ENCODE measurements at regions not wholly inside any gene's neighbourhood (a gene's known extent, or its start where the extent isn't known, plus 50 kb on each side); places are given as distances from the start of the nearest gene placed in this dataset.

DNA sequence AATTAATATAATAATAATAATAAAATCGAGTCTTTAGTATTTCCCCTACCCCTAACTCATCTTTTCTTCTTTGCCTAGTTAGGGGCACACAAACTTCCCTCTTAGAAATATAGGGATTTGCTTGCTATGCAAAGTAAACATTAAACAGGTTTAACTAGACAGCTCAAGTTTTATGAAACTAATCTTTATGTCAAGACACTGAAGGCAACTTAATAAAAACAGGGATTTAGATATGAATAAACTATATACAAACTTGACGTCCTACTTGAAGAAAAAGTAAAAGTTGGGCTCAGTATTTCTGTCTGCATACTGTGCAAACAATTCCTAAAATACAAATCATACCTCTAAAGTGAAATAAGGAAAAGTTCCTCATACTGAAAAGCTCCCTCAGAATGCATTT lies 52.1 kb upstream of the CAV2 start:
- no peak for DNase-seq (ENCODE audit: low spot score)

DNA sequence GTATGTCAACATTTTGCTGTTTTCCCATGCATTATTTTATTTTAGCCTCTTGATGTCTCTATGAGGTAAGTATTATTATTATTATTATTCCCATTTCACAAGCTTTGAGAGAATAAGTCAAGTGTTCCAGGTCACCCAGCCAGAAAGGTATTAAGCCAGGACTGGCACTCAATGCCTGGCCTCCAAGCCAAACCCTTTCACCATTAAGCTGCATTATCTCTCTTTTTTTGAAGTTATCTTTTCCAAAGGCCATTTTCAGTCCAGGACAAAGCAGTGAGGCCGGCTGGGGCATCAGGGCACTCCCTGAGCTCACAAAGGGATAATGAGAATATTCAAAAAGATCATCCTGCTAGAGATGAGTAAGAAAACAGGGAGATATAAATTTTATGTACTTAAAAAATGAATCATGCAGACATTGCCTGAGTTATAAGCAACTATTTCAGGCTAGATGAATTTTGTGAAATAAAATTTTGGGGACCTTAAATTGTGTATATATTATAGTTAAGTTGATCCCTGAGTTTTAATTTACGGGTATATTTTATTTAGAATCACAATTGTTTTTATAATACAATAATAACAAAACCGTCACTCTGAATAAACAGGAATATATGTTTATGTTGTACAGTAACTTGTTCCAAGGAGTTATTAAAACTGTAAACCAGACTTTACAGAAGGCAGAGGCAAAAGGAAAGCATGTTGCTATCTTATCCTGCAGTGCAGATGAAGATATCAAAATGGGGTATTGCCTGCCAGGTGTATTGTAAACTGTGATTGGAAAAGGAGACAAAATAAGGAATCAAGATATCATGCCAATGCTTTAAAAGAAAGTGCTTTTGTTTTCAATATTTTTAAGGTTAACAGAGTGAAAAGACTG lies 51.3 kb upstream of the CAV2 start:
- DNase-seq (ENCODE audit: low spot score), result no peak

DNA sequence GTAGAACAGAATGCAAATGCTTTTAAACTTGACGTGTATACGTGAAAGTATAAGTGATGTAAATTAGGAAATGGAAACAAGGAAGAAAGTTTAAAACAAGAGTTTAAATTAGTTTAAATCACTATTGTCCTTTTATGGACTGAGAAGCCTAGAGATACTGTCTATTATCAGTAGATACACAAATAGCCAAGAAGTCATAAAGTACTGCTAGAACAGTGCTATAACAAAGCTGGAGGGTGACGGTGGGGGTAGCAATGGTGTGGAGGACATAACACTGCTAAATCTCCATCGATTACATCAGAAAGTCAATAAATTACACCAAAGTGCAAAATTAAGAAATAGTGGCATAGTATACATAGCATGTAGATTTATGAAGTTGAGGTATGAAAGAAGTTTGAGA lies 50.1 kb upstream of the CAV2 start:
- DNase-seq (ENCODE audit: low spot score), result no peak
